NB4 (cell line): ENCODE measurements at regions not wholly inside any gene's neighbourhood (a gene's known extent, or its start where the extent isn't known, plus 50 kb on each side); places are given as distances from the start of the nearest gene placed in this dataset.
"Not testable (repeated sequence)": the region's sequence is repeated elsewhere in the genome, so short reads cannot be mapped to it uniquely, and the experiment has no call there.

ENCODE experiments used
- CTCF ChIP-seq: IDR thresholded peaks from one replicate; pipeline ENCODE4 v1.5.1; 2012; ENCODE audit warnings: low read depth, low read length
- MAX ChIP-seq: IDR thresholded peaks from 2 replicates; pipeline ENCODE4 v1.6.1; 2011; ENCODE audit warnings: low read depth, low read length
- MYC ChIP-seq: IDR thresholded peaks from 2 replicates; pipeline ENCODE4 v1.6.1; 2011; ENCODE audit warnings: low read depth, low read length
- POLR2A ChIP-seq: IDR thresholded peaks from 2 replicates; pipeline ENCODE4 v1.6.1; 2011; ENCODE audit warnings: mild to moderate bottlenecking; ENCODE audit not compliant: insufficient read length; ENCODE audit errors: extremely low read depth

- TF ChIP-seq CTCF, MAX, POLR2A, MYC: not testable (repeated sequence)
Observed at GRCh38 chr4:187131826-187132225, 408.2 kb upstream of the FAT1 start.
